DLD1 (cell line): ENCODE measurements at regions not wholly inside any gene's neighbourhood (a gene's known extent, or its start where the extent isn't known, plus 50 kb on each side); places are given as distances from the start of the nearest gene placed in this dataset.
"Not testable (repeated sequence)": the region's sequence is repeated elsewhere in the genome, so short reads cannot be mapped to it uniquely, and the experiment has no call there.

Source experiments
- in situ Hi-C: cut with HindIII; loops from 2 replicates; pipeline ENCODE4 v1.10.0; 2017; ENCODE audit warnings: low sequenced_read_pairs

DNA sequence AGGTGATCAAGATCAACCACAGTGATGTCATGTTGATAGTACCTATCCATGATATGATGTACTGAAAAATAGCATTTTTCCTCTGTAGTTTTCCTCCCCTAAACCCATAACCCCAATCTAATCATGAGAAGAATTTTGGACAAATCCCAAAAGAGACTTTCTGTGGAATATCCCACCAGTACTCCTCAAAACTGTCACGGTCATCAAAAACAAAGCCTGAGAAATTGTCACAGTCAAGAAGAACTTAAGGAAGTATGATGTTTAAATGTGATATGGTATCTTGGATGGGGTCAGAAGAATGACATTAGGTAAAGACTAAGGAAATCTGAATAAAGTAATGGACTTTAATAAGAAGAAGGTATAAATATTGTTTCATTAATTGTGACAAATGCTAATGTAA is 248.8 kb downstream of the RMST start:
- in situ Hi-C loops, result no loop called here

DNA sequence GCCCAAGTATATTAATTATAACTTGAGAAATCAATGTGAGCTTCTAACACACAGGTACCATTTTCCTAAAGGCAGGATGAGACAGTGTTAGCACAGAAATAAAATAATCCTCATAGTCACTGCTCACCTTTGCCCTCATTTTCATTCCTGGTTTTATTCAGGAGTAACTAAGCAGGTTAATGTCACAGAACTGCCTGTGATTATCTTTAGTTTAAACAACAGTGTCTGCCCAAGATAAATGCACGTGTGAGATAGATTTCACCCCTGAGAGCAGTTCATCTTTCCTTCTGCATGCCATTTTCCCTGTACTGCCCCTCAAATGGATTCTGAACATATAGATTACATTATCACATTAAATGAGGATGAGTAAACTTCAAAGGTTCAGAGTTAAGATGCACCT is 250.7 kb downstream of the RMST start:
- in situ Hi-C loops, result no loop called here

DNA sequence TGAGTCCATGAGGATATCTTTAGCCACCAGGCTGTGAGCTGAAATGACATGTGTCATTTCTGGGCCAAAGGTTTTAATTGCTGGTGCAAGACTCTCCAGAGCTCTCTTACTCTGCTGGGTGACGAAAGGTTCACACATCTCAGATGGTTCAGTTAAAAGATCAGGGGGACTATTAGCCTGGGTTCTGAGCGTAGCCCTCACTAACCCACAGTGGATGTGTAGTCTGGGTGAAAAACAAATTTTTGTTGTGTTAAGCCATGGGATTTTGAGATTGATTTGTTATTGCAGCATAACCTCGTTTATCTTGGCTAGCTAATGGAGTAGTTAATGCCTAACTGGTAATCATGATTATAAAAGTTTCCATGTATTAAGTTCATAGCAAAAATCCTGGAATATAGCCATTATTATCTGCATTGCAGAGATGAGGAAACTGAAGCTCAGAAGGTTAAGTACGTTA is 251.5 kb downstream of the RMST start:
- in situ Hi-C loops, result no loop called here

DNA sequence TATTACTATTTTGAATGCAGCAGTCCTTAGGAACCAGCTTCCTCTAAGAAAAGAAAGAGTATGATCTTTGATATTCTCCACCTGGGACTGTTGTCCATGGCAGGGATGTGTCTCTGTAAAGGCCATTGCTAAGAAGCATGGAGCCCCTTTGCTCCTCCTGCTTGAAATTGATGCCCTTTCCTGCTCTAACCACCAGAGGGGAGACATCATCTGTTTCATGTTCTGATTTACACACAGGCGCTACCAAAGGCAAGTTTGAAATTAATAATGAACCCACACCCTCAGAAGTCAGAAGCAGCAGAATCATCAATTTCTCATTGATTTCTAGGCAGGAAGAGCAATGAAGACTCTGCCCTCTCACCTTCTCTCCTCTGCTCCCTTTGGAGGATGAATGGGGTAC is 253.8 kb downstream of the RMST start:
- in situ Hi-C loops, result no loop called here

DNA sequence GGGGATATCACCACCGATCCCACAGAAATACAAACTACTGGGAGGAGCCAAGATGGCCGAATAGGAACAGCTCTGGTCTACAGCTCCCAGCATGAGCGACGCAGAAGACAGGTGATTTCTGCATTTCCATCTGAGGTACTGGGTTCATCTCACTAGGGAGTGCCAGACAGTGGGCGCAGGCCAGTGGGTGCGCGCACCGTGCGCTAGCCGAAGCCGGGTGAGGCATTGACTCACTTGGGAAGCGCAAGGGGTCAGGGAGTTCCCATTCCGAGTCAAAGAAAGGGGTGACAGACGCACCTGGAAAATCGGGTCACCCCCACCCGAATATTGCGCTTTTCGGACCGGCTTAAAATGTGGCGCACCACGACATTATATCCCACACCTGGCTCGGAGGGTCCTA is 261.2 kb downstream of the RMST start:
- in situ Hi-C loops, result not testable (repeated sequence)

DNA sequence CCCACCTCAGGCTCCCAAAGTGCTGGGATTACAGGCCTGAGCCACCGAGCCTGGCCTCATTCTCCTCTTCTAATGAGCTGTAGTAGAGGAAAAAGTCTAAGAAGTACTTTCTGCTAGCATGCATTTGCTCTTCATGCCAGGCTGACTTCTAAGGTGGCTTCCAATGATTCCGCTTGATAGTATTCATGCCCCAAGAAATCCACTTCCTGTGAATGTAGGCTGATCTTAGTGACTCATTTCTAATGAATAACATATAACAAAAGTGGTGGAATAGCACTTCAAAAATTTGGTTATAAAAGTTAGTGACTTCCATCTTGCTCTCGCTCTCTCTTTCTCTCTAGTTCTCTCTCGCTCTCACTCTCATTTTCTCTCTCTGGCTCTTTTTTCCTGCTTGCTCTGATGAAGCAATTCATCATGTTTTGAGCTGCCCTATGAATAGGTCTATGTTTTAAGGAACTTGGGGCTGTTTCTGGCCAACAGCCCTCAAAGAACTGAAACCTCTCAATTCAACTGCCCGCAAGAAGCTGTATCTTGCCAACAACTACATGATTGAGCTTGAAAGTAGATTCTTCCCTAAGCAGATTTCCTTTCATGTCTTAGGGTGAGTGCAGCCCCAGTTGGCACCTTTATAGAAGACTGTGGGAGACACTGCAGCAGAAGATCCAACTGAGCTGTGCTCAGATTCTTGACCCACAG is 282.9 kb downstream of the RMST start:
- in situ Hi-C loops, result no loop called here

DNA sequence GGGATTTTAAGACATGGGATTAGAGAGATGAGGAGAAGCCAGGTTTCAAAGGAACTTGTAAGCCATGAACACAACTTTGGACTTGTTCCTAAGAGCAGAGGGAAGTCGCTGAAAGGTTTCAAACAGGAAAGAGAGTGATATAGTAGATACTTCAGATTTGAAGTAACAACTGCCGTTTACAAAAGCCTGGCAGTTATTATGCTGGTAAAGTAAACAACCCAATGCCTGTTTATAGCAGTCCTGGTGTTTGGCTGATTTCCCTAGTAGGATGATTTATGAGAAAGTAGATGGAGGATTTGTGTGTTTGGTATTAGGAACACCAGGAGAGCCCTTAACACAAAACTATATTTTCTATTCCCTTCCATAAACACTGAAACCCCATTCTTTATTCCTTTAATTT is 285.7 kb downstream of the RMST start:
- in situ Hi-C loops, result no loop called here

DNA sequence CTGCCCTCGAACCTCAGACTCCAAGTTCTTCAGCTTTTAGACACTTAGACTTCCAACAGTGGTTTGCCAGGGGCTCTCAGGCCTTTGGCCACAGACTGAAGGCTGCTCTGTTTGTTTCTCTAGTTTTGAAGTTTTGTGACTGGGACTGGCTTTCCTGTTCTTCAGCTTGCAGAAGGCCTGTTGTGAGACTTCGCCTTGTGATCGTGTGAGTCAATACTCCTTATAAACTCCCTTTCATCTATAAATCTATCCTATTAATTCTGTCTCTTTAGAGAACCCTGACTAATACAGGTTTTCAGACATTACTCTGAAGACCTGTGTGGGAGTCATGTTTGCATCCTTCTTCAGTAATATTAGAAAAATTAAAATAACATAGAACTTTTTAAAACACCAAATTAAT is 289.1 kb downstream of the RMST start:
- in situ Hi-C loops, result no loop called here

DNA sequence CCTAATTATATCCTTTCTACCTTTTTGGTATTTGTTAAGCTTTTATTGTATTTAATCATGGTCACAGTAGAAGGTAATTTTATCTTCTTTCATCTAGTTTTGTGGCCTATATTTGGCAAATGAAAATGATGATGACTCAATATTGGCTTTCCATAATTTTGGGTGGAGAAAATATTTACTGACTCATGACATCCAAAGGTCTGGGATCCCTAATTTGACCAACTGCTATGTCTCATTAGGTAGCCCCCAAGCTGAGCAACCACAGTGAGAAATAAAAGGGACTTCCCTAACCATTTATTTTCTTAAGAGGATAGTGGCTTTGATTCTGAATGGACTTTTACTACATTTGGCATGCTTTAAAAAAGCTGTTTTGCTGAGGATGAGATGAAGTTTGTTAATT is 289.5 kb downstream of the RMST start:
- in situ Hi-C loops, result no loop called here

DNA sequence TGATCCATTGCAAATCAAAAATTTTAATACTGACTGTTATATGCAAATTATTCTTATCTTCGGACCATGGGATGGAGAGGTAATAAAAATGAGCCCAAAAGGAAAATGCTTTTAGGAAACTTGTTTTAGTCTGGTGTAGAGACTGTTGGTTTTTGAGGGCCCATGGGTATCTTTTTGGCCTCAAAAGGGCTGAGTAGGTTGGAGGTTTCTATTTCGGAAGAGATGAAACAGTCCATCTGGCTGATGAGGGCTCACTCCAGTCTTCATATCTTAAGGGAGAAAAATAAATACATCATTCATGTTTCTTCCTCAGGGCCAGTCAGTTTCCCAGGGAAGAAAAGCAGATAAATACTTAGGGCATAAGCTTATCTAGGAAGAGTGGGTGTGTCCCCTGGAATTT is 290.7 kb downstream of the RMST start:
- in situ Hi-C loops, result no loop called here

DNA sequence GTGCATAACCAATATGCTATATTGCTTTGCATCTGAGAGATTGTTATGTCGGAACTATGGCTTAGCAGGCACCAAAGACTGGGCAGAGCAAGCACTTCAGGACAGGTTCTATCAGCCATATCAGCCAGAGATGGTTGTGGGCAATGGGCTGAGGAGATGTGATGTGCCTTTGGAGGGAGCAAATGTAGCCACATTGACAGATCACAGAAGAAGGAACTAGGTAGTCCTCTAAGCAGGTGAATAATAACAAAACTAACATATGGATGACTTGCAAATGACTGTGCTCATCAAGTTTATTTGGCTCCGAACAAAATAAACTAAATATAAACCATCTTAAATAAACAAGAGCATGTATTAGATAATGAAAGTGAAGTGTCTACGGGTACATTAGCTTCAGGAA is 291.7 kb downstream of the RMST start:
- in situ Hi-C loops, result no loop called here

DNA sequence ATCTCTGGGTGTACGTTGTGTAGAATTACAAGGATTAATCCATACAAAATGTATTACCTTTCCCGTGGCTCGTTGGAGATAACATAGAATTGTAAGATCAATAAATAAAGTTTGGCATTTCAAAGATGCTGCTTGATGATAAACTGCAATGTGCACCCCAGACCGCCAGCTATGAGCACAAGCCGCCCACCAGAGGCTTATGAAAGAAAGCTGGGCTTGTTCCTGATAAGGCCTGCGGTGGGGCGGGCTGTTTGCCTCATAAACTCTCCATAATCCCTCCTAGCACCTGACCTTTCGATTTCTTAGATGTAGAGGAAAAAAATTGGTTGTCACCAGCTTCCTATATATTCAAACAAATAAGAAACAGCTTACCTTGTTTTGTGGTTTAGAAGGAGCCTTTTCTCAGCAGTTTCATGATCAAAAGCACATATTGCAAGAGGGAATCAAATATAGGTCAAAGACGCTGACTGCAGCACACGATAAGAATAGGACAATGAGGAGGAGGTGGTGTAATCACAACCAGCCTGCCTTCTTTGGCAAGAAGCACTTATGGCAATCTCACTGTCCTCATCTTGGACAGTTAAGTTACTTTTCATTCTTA is 293.6 kb downstream of the RMST start:
- in situ Hi-C loops, result no loop called here

DNA sequence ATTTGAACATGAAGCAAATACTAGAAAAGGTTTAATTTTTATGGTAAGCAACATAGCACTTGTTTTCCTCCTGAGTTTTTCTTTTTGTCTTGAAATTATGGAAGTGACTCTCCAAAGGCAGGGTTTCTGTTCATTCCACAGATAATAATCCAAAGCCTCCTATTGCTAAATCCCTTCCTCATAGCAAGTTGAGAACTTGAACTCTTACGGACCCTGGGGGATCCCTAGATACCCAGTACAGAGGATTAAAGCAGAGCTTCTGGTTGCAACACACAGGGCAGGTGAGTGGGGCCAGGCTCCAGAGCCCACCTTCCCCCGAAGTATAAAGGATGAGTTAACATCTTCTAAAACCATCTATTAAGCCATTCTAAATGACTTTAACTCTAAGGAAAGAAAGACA is 294.1 kb downstream of the RMST start:
- in situ Hi-C loops, result no loop called here

DNA sequence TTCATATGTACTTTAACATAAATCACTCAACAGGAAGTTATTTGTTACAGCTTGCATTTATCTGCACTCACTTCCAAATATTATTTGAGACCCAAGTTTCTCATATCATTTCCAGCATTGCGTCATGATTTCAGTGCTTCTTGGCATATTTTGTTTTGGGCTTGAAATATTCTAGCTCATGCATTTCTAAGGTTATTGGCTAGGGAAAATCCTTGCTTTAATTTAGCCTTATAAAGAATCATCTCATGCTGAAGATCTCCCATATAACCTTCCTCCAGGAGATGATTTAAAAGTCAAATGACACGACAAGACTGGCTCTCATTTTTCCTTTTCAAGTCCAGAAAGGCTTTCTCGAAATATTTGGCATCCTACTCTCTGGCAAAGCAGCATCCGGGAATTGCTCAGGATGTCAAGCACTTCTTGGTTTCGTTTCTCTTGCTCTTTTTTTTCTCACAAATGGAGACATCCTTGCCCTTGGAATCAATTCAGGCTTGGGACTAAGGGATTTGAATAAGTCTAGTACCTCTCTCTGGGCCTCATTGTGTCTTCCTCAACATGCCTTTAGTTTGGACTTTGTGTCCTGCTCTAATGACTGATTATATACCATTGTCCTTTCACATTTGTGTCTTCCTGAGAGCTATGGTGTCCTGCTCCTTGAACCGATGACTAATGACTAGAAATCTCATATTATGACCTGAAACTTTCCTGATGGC is 295.0 kb downstream of the RMST start:
- in situ Hi-C loops, result no loop called here

DNA sequence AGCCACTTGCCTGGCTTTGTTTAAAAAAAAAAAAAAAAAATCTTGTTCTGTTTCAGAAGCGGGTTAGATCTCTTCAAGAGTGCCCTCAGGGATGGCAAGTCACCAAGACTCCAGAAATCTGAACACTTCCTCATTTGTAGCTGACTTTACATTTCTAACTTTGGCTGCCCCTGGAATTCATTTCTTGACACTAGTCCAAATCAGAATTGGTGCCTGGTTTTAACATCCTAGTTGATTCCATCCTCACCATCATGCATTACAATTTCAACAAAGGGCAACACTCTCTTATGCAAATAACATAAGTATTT is 295.5 kb downstream of the RMST start:
- in situ Hi-C loops, result no loop called here

DNA sequence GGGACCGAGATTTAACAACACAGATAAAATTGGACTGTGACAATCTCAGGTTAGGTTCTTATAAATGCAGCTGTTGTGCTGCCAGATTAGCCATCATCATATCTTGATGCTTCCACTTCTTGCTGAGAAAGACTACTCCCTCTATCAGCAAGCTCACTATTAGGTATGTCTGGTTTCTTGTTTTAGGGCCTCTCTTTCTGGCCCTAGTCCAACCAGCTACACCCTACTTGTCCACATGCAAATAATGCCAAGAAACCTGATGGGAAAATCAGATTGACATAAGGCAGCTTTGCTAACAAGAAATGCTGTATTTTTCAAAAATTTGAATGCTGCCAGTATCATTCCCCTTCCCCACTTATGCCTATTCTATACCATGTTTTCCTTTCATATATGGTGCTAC is 296.0 kb downstream of the RMST start:
- in situ Hi-C loops, result no loop called here

DNA sequence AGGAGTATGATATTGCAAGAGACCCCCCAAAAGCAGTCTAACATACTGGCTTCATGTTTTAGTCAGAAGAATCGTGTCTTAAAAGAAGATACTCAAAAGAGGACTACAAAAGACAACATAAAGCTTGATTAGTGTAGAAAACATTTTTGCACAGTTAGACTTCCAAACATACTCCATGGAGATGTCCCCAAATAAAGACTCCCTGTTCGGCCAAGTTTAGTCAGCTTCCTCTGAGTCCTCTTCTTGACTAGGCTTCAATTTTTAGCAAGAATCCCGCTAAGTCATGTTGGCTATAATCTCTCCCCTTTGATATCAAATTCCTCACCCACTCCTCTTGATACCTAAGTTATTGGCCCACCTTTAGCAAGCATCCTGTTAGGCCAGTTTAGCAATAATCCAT is 298.0 kb downstream of the RMST start:
- in situ Hi-C loops, result no loop called here

DNA sequence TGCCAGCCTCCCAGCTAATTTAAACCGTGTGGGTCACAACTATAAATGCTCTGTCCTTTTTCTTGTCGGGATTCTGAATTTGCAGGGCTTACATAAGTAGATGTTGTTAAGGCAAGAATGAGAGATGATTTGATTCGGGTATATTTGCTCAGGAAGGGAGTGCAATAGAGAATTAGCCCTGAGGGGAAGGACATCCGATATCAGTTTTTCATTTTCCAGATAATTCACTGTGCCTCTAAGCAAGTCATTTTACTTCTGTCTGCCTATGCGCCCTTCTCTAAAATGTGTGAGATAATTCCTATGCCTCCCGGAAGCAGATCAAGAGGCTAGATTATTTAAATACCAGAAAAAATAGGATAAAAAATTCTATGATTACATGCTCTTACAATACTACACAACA is 300.5 kb downstream of the RMST start:
- in situ Hi-C loops, result no loop called here

DNA sequence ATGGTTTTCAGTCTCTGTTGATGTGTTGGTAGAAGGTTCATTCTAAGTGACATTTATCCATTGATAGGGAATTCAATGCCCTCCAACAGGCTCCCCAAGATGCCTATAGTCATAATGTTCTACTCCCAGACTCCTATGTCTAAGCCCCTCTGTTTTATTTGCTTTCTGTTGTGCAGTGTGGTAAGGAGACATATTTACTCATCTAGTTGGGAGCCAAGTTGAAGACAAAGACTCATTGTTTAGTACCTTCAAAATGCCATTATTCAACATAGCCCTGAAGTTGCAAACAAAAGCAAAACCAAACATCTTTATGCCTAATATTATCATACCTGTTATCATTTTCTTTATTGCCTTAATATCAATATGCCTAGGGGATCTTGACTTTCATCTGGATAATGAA is 302.1 kb downstream of the RMST start:
- in situ Hi-C loops, result no loop called here

DNA sequence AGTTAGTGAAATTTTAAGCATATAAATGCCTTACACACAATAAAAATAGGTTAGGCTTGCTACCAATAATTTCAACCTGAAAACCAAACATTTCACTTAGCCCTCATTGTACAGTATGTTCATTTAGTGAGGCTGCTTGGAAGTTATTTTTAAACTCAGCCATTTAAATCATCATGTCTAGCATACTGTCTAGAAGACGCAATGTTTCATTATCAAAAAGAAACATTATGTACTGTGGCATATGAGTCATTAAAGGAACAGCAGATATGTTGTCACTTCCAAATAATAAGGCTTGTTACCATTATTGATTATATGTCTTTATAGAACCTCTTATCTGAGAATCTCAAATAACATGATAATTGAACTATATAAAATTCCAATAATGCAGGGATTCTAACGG is 304.7 kb downstream of the RMST start:
- in situ Hi-C loops, result no loop called here

DNA sequence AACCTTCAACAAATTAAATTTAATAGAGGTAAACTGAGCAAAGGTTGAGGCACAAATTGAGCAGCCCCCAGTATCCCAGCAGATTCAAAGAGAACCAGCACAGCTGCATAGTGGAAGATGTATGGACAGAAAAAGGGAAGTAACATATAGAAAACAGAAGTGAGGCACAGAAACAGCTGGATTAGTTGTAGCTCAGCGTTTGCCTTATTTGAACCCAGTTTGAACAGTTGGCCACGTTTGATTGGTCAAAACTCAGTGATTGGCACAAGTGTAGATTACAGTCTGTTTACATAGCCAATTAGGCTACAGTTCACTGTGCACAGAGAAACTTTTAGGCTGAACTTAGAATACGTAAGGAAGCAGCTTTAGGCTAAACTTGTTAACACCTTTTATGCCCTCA is 315.5 kb downstream of the RMST start:
- in situ Hi-C loops, result no loop called here

DNA sequence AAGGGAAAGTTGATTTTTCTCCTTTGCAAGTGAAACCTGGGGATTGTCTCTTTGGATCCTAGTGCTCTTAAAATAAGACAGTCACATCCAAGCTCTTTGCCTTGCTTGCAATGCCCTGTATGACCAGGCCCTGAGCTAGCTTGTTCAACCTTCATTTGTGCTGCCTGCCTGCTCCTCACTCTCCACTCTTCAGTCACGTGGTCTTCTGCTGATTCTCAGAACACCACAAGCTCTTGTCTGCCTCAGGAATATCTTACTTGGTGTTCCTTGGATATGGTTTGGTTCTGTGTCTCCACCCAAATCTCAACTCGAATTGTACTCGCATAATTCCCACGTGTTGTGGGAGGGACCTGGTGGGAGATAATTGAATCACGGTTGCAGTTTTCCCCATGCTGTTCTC is 318.7 kb downstream of the RMST start:
- in situ Hi-C loops, result no loop called here

DNA sequence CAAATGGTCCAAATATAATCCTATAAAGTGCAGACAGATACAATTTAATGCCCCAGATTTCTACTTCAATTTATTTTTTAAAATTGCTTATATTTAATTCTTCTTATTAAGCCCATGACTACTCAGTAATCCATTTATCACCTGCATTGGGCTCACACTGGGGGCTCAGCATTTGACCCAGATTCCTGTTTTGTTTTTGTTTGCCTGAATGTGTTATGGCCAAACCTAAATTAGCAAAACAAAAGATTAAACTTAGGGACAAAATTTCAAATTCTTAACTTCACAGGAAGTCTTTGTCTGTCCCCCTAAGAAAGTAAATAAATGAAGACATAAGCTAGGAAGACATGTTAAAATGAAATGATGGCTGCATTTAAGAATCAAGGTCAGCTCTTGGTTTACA is 322.3 kb downstream of the RMST start:
- in situ Hi-C loops, result no loop called here
